8988T (cell line): ENCODE measurements at regions not wholly inside any gene's neighbourhood (a gene's known extent, or its start where the extent isn't known, plus 50 kb on each side); places are given as distances from the start of the nearest gene placed in this dataset.
"Not testable (repeated sequence)": the region's sequence is repeated elsewhere in the genome, so short reads cannot be mapped to it uniquely, and the experiment has no call there.

Experiments
- DNase-seq: peaks from one replicate; pipeline ENCODE4 v3.0.0; 2011

DNA sequence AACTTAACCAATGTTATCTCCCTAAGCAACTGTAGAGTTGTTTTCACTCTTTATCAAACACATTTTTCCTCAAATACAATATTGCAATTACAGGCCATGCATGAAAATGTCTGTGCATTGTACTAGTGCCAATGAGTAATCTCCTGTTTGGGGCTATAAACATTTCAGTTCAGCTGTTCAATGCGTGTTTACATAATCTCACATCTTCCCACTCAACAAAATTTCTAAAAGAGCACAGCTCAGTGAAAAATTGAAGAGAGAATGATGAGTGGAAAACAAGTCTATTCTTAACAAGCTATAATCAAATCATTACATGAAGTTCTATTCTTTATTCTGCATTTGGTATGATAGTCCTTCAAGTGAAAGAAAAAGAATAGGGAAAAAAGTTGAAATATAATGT lies 780.5 kb upstream of the CDH9 start:
- DNase-seq: no peak

DNA sequence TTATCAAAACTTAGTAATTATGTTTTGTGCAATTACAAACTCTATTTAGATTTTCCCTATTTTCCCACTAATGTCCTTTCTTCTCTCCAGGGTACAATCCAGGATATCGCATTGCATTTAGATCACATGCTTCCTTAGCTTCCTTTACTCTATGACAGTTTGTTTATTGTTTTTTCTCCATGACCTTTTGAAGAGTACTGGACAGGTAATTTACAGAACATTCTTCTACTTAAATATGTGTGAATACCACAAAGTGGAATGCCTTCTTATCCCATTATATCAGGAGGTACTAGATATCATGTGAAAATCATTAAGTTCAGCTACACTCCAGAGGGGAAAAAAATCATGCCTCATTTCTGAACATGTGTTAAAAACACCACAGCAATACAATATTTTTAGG lies 776.6 kb upstream of the CDH9 start:
- DNase-seq: no peak

DNA sequence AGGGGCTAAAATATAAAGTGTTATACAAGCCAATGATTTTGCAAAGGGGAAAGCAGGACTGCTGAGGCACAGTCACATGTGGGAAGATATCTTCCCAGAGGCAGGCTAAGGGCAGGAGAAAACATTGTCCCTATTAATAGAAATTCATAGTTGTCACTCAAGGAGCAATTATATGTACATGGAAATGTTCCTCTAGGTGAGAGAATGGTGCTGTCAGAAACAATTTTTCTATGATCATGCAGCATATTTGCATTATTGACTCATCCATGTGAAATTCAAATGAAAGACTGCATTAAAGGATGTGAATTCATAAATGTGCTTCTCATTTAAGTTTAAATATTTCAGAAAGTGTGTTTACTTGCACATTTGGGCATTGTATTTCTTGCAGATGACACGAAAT lies 775.9 kb upstream of the CDH9 start:
- DNase-seq: no peak

GRCh38 chr5:27810458-27810857 lies 772.1 kb upstream of the CDH9 start:
- no peak for DNase-seq

DNA sequence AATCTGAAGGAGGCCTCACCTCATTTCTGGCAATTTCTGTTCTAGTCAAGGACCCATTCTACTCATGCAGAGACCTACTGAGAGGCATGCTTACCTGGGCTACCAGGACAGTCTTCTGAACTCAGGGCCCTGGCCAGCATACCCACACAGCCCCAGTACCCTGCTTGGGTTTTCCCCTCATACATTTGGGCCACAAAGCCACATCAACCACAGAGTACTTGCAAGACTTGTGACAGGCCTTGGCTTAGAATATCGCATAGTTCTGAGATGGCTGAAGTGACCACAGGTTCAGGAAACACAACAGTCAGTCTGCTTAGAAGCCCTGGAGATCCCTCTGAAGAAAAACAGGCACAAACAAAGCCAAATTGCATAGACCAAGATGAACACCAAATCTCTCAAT lies 758.8 kb upstream of the CDH9 start:
- DNase-seq: no peak

- no peak for DNase-seq
Observed at GRCh38 chr5:27788184-27788583, 749.8 kb upstream of the CDH9 start.

DNA sequence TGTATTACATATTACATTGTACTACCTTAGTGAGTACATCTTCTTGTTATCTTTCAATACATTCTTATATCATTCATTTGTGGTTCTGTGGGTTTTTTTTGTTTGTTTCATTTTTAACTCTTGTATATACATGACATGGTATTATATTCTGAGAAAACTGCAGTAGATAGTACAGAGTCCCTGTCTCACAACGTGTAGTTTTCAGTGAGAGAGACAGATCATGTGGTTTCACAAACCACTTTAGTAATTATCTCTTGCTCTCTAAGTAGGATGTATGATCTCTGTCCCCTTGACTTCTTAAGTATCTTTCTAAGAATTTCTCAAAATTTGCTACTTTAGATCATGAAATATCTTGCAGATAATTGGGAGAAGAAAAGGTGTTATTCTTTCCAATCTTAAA lies 745.9 kb upstream of the CDH9 start:
- DNase-seq: no peak

- DNase-seq: no peak
Observed at GRCh38 chr5:27778121-27778520, 739.7 kb upstream of the CDH9 start.

- DNase-seq: no peak
Observed at GRCh38 chr5:27773636-27774035, 735.2 kb upstream of the CDH9 start.

- no peak for DNase-seq
Observed at GRCh38 chr5:27773166-27773565, 734.8 kb upstream of the CDH9 start.

GRCh38 chr5:27769748-27770402 lies 731.5 kb upstream of the CDH9 start:
- no peak for DNase-seq

- DNase-seq: no peak
Observed at GRCh38 chr5:27748847-27749246, 710.5 kb upstream of the CDH9 start.

GRCh38 chr5:27743383-27743979 lies 705.1 kb upstream of the CDH9 start:
- DNase-seq: not testable (repeated sequence)

DNA sequence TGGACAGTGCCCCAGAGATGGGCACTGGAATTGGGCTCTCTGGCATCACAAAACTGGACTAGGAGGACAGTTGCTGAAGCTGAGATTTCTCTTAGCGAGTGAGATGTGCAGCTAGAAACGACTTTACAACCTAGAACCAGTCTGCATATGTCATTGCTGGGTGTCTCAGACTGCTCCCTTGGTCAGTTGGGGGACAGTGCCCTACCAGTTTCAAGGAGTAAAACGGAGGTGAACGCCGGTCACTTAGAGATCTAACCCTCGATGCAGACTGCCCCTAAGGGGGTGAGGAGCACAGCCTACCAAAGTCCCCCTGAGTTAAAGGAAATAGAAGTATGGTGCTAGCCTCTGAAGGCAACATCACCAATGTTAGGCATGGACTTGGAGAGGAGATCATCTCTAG lies 704.4 kb upstream of the CDH9 start:
- DNase-seq: no peak

GRCh38 chr5:27734838-27735237 lies 696.5 kb upstream of the CDH9 start:
- DNase-seq: no peak

DNA sequence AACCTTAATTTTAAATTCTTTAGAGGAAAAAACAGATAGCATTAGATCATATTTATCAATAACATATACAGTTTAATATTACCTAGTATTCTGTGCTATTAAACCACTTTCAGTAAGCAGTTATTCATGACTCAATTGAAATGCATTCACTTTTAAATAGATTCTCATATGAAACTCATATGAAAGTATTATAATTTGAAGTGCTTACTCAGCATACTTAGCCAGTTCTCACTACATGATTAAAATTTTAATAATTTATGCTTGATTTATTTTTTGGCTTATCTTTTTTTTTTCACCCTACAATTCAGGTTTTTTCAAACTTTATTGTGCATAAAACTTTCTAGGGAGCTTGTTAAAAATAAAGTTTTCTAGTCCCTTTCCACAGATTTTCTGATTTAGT lies 694.9 kb upstream of the CDH9 start:
- no peak for DNase-seq

DNA sequence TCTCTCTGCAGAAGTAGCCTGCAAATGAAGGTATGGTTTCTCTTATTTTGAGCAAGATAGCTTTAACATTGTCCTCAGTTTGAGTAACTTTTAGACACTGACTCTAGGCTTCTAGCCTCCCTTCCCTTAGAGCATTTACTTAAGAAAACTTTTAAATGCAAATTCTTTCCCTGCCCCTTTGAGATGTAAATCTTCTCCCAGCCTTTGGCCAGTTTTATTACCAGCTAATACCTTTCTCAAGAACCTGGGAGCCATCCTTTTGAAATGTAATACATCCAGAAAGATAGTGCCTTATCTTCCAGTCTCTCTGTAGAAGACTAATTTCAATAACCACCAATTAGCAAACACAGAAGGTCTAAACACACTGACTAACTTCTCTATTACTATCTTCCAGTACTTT lies 688.9 kb upstream of the CDH9 start:
- no peak for DNase-seq

- DNase-seq: no peak
Observed at GRCh38 chr5:27722337-27722736, 684.0 kb upstream of the CDH9 start.

DNA sequence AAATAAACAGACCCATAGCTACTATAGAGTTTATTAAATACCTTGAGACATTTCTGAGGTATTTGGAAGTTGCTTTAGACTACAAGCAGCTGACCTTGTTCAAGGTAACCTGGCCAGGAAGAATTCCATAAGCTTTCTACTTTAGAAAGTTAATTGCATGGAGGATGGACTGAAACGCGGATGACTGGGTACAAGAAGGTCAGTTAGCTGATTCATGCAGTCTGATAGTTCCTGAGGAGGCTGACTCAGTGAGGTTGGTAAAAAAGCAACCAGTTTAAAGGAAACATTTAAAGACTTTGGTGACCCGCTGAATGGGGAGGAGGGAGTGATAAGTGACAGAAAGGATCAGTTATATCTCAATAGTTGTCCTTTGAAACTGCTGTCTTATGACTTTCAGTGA lies 670.1 kb upstream of the CDH9 start:
- no peak for DNase-seq

DNA sequence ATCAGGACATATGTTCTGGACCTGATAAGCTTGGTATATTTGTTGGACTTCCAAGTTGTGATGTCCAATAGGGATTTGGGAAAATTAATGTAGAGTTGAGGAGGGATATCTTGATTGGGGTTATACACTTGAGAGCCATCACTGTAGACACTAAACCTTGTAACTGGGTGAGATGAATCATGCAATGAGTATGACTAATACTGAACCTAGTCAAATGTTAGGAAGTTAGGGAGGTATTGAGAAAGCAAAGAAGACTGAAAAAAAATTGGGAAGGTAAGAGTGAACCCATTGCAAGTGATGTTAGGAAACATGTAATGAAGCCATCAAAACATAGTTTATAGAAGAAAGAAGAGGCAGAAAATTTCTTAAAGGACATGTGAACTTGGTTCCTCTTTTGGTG lies 668.4 kb upstream of the CDH9 start:
- DNase-seq: no peak

DNA sequence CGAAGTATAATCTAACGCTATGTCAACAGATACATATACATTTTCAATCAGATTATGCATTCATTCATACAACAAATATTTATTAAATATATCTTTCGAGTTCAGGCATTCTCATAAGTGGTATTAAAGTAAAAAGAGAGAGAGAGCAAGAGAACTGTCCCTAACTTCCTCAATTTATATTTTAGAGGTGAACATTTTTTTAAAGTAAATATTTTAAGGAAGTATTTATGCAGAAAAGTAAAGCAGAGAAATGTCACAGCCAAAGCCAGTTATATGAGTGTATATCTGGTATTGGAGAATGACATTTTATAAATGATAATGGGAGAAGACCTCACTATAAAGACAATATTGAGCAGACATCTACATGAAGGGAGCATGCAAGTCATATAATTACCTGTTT lies 667.3 kb upstream of the CDH9 start:
- no peak for DNase-seq

DNA sequence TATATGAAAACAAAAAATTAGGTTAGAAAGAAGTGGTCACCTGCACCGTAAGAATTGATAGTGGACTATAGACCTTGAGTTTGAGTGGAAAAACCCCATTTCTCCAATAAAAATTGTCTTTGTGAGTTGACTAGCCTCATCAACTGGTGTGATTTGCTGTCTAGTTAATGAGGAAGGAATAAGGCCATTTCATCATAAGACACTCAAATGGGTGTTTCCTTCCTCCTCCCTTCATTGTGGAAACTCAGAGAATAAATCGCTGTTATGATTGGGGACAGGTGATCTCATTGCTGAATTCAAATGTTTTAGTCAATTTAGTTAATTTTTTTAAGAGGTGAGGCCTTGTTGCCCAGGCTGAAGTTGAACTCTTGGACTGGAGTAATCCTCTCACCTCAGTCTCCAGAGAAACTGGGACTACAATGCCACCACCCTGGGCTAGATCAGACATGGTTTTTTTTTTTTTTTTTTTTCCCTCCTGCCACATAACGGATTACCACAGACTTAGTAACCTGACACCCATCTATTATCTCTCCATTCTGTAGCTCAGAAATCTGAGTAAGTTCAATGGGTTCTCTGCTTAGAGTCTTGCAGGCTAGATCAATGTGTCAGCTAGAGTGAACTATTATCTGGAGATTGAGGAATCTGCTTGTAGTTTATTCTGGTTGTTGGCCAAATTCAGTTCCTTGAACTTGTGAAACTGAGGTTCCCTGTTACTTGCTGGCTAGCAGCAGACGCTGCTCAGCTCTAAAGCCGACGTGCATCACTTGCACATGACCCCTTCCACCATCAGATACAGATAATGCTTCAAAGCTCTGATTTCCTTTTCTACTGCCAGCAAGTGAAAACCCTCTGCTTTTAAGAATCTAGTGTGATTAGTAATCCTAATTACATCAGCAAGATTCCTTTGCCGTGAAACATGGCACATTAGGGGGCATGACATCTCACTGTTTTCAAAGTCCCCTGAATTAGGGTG lies 663.8 kb upstream of the CDH9 start:
- no peak for DNase-seq

DNA sequence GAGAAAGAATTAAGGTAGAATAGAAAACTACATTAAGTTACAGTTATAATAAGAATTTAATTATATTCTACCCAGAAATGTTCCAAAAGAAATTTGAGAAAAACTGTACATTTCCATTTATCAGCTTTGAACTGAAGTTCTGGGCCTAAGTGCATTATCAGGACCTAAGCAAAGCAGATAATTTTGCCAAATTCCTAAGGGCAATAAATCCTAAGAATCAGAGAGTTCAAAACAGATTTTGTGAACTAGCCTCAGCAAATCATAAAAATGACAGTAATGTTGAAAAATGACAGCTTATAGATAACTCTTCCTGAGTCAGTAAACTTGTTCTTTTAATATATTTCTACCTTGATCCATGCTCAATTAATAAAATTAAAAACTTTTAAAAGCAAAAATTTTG lies 662.1 kb upstream of the CDH9 start:
- no peak for DNase-seq

DNA sequence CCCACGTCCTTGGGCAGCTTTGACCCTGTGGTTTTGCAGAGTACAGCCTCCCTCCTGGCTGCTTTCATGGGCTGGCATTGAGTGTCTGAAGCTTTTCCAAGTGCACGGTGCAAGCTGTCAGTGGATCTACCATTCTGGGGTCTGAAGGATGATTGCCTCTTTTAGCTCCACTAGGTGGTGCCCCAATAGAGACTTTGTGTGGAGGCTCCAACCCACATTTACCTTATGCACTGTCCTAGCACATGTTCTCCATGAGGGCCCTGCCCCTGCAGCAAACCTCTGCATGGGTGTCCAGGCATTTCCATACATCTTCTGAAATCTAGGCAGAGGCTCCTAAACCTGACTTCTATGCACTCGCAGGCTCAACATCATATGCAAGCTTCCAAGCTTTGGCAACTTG lies 644.2 kb upstream of the CDH9 start:
- DNase-seq: no peak
